Tibial nerve (tissue), 3 donors: ENCODE measurements at regions not wholly inside any gene's neighbourhood (a gene's known extent, or its start where the extent isn't known, plus 50 kb on each side); places are given as distances from the start of the nearest gene placed in this dataset.

Experiments used
- POLR2A ChIP-seq, 2 donors: fragments of 450-650 bp; IDR thresholded peaks; one replicate each; pipeline ENCODE4 v1.6.1; 2017; ENCODE audit warnings: antibody characterized with exemption in 2 of 2, mild to moderate bottlenecking in 2 of 2, moderate library complexity in 2 of 2
- TF ChIP-seq, protein P1 (sequence below), 5 experiments: fragments of 200-600 bp in 3 of 5; fragments of 450-650 bp in 2 of 5; sonication (generic) in 3 of 5; IDR thresholded peaks; one replicate each; pipeline ENCODE4 v1.5.1; 2016 to 2019; ENCODE audit warnings: antibody characterized with exemption in 5 of 5, mild to moderate bottlenecking in 3 of 5, moderate library complexity in 2 of 5

DNA sequence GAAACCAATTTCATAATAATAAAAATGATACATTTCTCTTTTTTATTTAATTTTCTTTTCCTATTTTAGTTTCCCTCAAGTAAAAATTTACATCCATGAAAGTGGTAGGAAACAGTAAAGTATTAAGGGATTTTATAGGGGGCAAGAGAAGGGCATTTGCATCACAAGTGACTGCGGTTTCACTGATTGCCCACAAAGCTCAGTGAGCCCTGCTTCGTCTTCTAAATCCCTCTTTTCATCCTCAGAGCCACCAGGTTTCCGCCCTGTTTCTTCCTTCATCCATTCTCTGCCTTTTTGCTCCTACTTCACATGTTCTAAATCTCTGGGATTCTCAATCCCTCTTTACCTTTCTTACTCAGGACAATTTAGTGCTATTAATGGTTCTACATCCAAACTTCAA lies 491.4 kb downstream of the LRRC70 start:
- TF ChIP-seq, protein P1, sequence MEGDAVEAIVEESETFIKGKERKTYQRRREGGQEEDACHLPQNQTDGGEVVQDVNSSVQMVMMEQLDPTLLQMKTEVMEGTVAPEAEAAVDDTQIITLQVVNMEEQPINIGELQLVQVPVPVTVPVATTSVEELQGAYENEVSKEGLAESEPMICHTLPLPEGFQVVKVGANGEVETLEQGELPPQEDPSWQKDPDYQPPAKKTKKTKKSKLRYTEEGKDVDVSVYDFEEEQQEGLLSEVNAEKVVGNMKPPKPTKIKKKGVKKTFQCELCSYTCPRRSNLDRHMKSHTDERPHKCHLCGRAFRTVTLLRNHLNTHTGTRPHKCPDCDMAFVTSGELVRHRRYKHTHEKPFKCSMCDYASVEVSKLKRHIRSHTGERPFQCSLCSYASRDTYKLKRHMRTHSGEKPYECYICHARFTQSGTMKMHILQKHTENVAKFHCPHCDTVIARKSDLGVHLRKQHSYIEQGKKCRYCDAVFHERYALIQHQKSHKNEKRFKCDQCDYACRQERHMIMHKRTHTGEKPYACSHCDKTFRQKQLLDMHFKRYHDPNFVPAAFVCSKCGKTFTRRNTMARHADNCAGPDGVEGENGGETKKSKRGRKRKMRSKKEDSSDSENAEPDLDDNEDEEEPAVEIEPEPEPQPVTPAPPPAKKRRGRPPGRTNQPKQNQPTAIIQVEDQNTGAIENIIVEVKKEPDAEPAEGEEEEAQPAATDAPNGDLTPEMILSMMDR (IDR thresholded peaks at IDR 0.05) = no peak
- no peak for TF ChIP-seq POLR2A (IDR thresholded peaks at IDR 0.05)
